Activated naive CD4-positive, alpha-beta T cell treated with anti-CD3 and anti-CD28 coated beads, Interleukin-2, amount 10 ng/mL, durations not matched to agents 7 days and 5 days (primary cell): ENCODE measurements at regions not wholly inside any gene's neighbourhood (a gene's known extent, or its start where the extent isn't known, plus 50 kb on each side); places are given as distances from the start of the nearest gene placed in this dataset.

Source experiments
- CTCF ChIA-PET: fragments of 350-600 bp; sonication (Branson Sonifier 250); formaldehyde crosslinking; loops from one replicate; lab custom pipeline; 2021; ENCODE audit warnings: antibody characterized with exemption; lab: Charles Lee
- DNase-seq: peaks from one replicate; pipeline ENCODE4 v3.0.0-alpha.2; 2020
- H3K27ac Mint-ChIP-seq: one replicate; pipeline ENCODE4 v1.8.0; 2021; ENCODE audit warnings: mild to moderate bottlenecking, moderate library complexity, mixed read lengths
- H3K27me3 Mint-ChIP-seq: one replicate; pipeline ENCODE4 v1.8.0; 2021; ENCODE audit warnings: mild to moderate bottlenecking, mixed read lengths
- H3K36me3 Mint-ChIP-seq: one replicate; pipeline ENCODE4 v1.8.0; 2021; ENCODE audit warnings: mixed read lengths
- H3K4me1 Mint-ChIP-seq: one replicate; pipeline ENCODE4 v1.8.0; 2021; ENCODE audit warnings: mixed read lengths
- H3K4me3 Mint-ChIP-seq: one replicate; pipeline ENCODE4 v1.8.0; 2021; ENCODE audit warnings: mild to moderate bottlenecking, moderate library complexity, mixed read lengths
- H3K9me3 Mint-ChIP-seq: one replicate; pipeline ENCODE4 v1.8.0; 2021; ENCODE audit warnings: mixed read lengths

DNA sequence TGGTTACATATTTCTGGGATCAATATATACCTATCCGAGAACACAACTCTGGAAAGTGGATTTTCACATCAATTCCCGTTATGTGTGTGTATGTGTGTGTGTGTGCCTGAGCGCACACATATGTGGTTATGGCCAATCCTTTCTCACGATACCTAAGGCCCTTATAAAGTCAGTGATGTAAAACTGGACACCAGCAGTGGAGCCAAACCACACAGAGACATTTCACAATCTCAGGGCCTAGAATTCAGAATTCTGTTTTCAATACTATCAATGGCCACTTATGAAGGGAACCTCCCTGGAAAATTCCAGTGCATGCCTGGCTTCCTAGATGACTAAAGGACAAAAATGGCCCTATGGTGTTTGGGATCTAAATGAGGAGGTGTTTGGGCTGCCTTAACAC lies 187.3 kb upstream of the UBL3 start:
- H3K4me1 Mint-ChIP-seq: no peaks in the 10 kb centered on the region
- no peak overlapping the region for H3K4me3 Mint-ChIP-seq
- no peaks in the 10 kb centered on the region for H3K36me3 Mint-ChIP-seq
- peaks cover 53% of the 10 kb centered on the region for H3K27me3 Mint-ChIP-seq
- DNase-seq: no peak
- CTCF ChIA-PET: no interaction called here
- no peak overlapping the region for H3K27ac Mint-ChIP-seq
- H3K9me3 Mint-ChIP-seq: no peaks in the 10 kb centered on the region

GRCh38 chr13:30037306-30037705 lies 186.9 kb upstream of the UBL3 start:
- Mint-ChIP-seq H3K36me3 (no peaks in the 10 kb centered on the region), H3K4me3 (no peak overlapping the region), H3K9me3 (no peaks in the 10 kb centered on the region), H3K4me1 (no peaks in the 10 kb centered on the region), H3K27ac (no peak overlapping the region), H3K27me3 (peaks cover 53% of the 10 kb centered on the region)
- CTCF ChIA-PET: interaction anchor here (0.6 kb wide), 1 partner anchor 38 kb away, joined by 3 read pairs; no protein-coding TSS in a partner anchor
- DNase-seq: no peak

DNA sequence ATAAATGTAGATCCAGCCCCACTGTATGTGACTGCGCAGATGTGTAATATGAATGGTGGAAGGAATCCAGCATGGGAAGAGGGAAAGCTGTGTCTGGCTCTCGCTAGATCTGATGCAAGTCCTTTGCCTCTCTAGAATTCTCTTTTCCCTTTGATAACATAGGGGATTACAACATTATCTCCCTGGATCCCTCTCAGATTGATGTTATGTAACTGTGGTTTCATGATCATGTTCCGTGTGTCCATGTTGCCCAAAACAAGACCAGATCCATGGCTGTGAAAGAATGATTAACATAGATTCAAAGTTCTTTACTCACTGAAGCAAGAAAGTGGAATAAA lies 184.0 kb upstream of the UBL3 start:
- Mint-ChIP-seq H3K36me3 (no peaks in the 10 kb centered on the region), H3K27me3 (peaks cover 41% of the 10 kb centered on the region), H3K4me1 (no peaks in the 10 kb centered on the region), H3K27ac (no peak overlapping the region), H3K9me3 (no peaks in the 10 kb centered on the region), H3K4me3 (no peak overlapping the region)
- CTCF ChIA-PET: no interaction called here
- DNase-seq: no peak

- Mint-ChIP-seq H3K27ac (no peak overlapping the region), H3K27me3 (peaks cover 40% of the 10 kb centered on the region), H3K9me3 (no peaks in the 10 kb centered on the region), H3K4me1 (no peaks in the 10 kb centered on the region), H3K36me3 (no peaks in the 10 kb centered on the region), H3K4me3 (no peak overlapping the region)
- CTCF ChIA-PET: interaction anchor here (1.0 kb wide), 1 partner anchor 79 kb away, joined by 3 read pairs; no protein-coding TSS in a partner anchor
- DNase-seq: no peak
Measured at GRCh38 chr13:30033681-30034457, 183.5 kb upstream of the UBL3 start.

DNA sequence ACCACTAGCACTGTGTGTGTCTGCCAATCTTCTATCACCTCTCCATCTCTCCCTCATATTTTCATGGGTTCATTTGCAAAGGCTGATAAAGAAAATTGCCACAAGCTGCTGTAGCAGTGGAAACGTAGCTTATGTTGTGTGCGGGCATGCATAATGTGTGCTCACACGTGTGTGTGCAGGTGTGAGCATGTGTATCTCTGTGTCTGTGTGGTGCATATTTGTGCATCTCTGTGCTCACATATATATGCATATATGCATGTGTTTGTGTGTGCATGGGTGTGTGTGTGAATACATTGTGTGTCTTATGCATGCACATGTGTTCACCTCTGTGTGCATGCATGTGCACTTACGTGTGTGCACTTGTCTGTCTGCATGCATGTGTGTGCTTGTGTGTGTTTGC lies 181.8 kb upstream of the UBL3 start:
- H3K36me3 Mint-ChIP-seq: no peaks in the 10 kb centered on the region
- CTCF ChIA-PET: no interaction called here
- H3K27me3 Mint-ChIP-seq: peaks cover 29% of the 10 kb centered on the region
- no peak for DNase-seq
- H3K9me3 Mint-ChIP-seq: no peaks in the 10 kb centered on the region
- no peaks in the 10 kb centered on the region for H3K4me1 Mint-ChIP-seq
- no peak overlapping the region for H3K4me3 Mint-ChIP-seq
- H3K27ac Mint-ChIP-seq: no peak overlapping the region

GRCh38 chr13:30031488-30031887 lies 181.1 kb upstream of the UBL3 start:
- H3K27me3 Mint-ChIP-seq: peaks cover 24% of the 10 kb centered on the region
- DNase-seq: no peak
- CTCF ChIA-PET: no interaction called here
- H3K36me3 Mint-ChIP-seq: no peaks in the 10 kb centered on the region
- H3K9me3 Mint-ChIP-seq: no peaks in the 10 kb centered on the region
- H3K4me1 Mint-ChIP-seq: no peaks in the 10 kb centered on the region
- no peak overlapping the region for H3K27ac Mint-ChIP-seq
- no peak overlapping the region for H3K4me3 Mint-ChIP-seq

DNA sequence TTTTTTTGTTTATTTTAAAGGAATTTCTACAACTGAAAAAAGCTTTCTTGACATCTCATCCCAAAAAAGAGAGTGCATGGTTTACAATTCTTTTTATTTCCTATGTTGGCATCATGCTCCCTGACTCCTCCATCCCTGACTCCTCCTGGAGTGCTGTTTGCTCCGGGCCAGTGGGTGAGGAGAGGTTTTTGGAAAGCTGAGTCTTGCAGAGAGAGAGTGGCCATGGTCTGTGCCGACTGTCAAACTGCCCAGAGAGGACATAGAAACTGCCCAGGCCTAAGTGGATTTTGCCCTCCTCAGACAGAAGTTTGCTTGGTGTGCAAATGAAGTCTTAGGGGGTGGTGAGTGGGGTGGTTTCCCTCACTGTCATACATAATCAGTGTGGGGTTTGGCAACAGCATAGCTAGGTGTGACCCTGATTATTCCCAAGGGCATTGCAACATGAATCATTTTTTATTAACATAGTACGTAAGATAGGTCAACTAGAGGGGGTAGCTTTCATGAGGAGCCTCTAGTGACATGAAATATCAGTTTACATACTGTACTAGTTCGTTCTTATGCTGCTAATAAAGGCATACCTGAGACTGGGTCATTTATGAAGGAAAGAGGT lies 179.8 kb upstream of the UBL3 start:
- no peaks in the 10 kb centered on the region for H3K4me1 Mint-ChIP-seq
- no peak for DNase-seq
- no peak overlapping the region for H3K4me3 Mint-ChIP-seq
- H3K27me3 Mint-ChIP-seq: peaks cover 14% of the 10 kb centered on the region
- CTCF ChIA-PET: no interaction called here
- H3K36me3 Mint-ChIP-seq: no peaks in the 10 kb centered on the region
- no peaks in the 10 kb centered on the region for H3K9me3 Mint-ChIP-seq
- no peak overlapping the region for H3K27ac Mint-ChIP-seq

DNA sequence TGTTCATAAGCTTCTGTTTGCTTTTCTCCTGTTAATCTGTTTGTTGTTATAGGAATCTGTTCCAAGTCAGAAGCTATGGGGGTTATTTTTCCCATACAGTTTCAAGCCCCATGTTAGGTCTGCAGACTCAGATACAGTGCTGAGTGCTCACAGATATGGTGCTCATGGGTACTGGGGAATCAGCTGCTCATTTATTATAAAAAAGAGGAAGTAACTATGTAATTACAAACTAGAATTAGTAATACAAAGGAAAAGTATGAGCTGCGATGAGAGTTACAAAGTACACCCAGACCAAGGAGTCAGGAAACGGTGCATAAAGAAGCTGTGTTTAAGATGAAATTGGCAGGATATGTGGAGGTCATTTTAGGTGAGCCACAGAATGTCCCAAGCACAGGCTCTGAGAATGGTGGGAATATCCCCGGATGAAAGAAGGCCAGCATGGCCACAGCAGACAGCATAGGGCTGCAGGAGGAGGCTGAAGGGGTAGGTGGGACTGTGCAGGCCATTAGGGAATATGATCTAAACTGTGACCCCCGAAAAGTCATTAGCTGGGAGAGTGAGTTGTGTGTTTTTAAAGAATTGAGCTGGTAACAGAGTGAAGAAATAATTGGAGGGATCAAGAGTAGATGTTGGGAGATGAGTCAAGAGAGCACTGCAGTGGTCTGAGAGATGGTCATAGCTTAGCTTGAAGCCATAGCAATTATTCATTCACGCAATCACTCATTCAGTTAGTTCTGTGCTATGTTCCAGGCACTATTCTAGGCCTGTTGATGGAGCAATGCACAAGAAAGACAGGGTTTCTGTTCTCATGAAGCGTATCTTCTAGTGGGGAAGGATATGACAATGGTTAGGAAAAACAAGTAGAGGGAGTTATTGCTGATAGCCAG lies 177.4 kb upstream of the UBL3 start:
- H3K27ac Mint-ChIP-seq: no peak overlapping the region
- H3K9me3 Mint-ChIP-seq: no peaks in the 10 kb centered on the region
- no peak for DNase-seq
- no peaks in the 10 kb centered on the region for H3K36me3 Mint-ChIP-seq
- H3K4me3 Mint-ChIP-seq: no peak overlapping the region
- CTCF ChIA-PET: no interaction called here
- no peaks in the 10 kb centered on the region for H3K4me1 Mint-ChIP-seq
- H3K27me3 Mint-ChIP-seq: peaks cover 7% of the 10 kb centered on the region

GRCh38 chr13:30026909-30027308 lies 176.5 kb upstream of the UBL3 start:
- H3K27me3 Mint-ChIP-seq: peaks cover 12% of the 10 kb centered on the region
- H3K27ac Mint-ChIP-seq: no peak overlapping the region
- no peaks in the 10 kb centered on the region for H3K36me3 Mint-ChIP-seq
- H3K9me3 Mint-ChIP-seq: no peaks in the 10 kb centered on the region
- CTCF ChIA-PET: no interaction called here
- H3K4me1 Mint-ChIP-seq: no peaks in the 10 kb centered on the region
- H3K4me3 Mint-ChIP-seq: no peak overlapping the region
- DNase-seq: no peak

GRCh38 chr13:30026093-30026492 lies 175.7 kb upstream of the UBL3 start:
- CTCF ChIA-PET: no interaction called here

GRCh38 chr13:30025351-30025750 lies 174.9 kb upstream of the UBL3 start:
- Mint-ChIP-seq H3K36me3 (no peaks in the 10 kb centered on the region), H3K27me3 (peaks cover 12% of the 10 kb centered on the region), H3K4me1 (no peaks in the 10 kb centered on the region), H3K4me3 (no peak overlapping the region), H3K9me3 (no peaks in the 10 kb centered on the region), H3K27ac (no peak overlapping the region)
- DNase-seq: no peak
- CTCF ChIA-PET: no interaction called here

More at GRCh38 chr13:30026093-30026492, 175.7 kb upstream of the UBL3 start:
- Mint-ChIP-seq H3K36me3 (no peaks in the 10 kb centered on the region), H3K27ac (no peak overlapping the region), H3K4me3 (no peak overlapping the region), H3K4me1 (no peaks in the 10 kb centered on the region), H3K27me3 (peaks cover 12% of the 10 kb centered on the region), H3K9me3 (no peaks in the 10 kb centered on the region)
- DNase-seq: no peak

- no peak overlapping the region for H3K27ac Mint-ChIP-seq
- no peaks in the 10 kb centered on the region for H3K4me1 Mint-ChIP-seq
- H3K9me3 Mint-ChIP-seq: no peaks in the 10 kb centered on the region
- DNase-seq: no peak
- H3K36me3 Mint-ChIP-seq: no peaks in the 10 kb centered on the region
- CTCF ChIA-PET: no interaction called here
- peaks cover 9% of the 10 kb centered on the region for H3K27me3 Mint-ChIP-seq
- H3K4me3 Mint-ChIP-seq: no peak overlapping the region
Measured at GRCh38 chr13:30024125-30024865, 173.9 kb upstream of the UBL3 start.

GRCh38 chr13:30023196-30023895 lies 172.9 kb upstream of the UBL3 start:
- no peaks in the 10 kb centered on the region for H3K36me3 Mint-ChIP-seq
- no peak for DNase-seq
- peaks cover 9% of the 10 kb centered on the region for H3K27me3 Mint-ChIP-seq
- H3K4me3 Mint-ChIP-seq: no peak overlapping the region
- no peaks in the 10 kb centered on the region for H3K9me3 Mint-ChIP-seq
- no peaks in the 10 kb centered on the region for H3K4me1 Mint-ChIP-seq
- no peak overlapping the region for H3K27ac Mint-ChIP-seq
- CTCF ChIA-PET: no interaction called here
